ENCODE measurements at regions not wholly inside any gene's neighbourhood (a gene's known extent, or its start where the extent isn't known, plus 50 kb on each side); places are given as distances from the start of the nearest gene placed in this dataset.

DNA sequence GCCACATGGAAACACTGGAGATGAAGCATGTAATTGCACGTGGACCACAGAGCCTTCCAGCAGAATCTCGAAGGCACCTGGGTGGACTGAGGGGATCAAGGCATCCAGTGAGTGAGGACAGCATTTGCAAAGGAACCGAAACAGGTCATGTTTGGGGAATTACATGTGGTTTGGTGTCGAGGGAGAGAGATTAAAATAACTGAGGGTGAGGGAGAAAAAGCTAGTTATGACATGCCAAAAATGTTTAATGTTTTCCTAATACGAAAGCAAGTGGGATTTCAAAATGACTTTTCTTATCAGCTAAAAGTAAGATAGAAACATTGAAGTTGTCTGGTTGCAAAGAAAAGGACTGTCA is 157.1 kb downstream of the BLID start:
- TF ChIP-seq, protein P1, sequence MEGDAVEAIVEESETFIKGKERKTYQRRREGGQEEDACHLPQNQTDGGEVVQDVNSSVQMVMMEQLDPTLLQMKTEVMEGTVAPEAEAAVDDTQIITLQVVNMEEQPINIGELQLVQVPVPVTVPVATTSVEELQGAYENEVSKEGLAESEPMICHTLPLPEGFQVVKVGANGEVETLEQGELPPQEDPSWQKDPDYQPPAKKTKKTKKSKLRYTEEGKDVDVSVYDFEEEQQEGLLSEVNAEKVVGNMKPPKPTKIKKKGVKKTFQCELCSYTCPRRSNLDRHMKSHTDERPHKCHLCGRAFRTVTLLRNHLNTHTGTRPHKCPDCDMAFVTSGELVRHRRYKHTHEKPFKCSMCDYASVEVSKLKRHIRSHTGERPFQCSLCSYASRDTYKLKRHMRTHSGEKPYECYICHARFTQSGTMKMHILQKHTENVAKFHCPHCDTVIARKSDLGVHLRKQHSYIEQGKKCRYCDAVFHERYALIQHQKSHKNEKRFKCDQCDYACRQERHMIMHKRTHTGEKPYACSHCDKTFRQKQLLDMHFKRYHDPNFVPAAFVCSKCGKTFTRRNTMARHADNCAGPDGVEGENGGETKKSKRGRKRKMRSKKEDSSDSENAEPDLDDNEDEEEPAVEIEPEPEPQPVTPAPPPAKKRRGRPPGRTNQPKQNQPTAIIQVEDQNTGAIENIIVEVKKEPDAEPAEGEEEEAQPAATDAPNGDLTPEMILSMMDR (IDR thresholded peaks at IDR 0.05; ENCODE audit: insufficient read depth, low read depth, low read length) = no peak
- no peak for TF ChIP-seq EZH2 (IDR thresholded peaks at IDR 0.05; ENCODE audit: insufficient read depth, low read length)

Measured in astrocyte (in vitro differentiated cells and primary cell).